HepG2 (cell line): ENCODE measurements at regions not wholly inside any gene's neighbourhood (a gene's known extent, or its start where the extent isn't known, plus 50 kb on each side); places are given as distances from the start of the nearest gene placed in this dataset.

Experiments
- MAX ChIP-seq: IDR thresholded peaks from 2 replicates; pipeline ENCODE4 v1.6.1; 2012; ENCODE audit warnings: inconsistent platforms
- PHF8 ChIP-seq: sonication (generic); formaldehyde crosslinking; IDR thresholded peaks from 2 replicates; pipeline ENCODE4 v1.5.0; 2020; ENCODE audit warnings: missing genetic modification reagents
- RFX5 ChIP-seq: IDR thresholded peaks from 2 replicates; pipeline ENCODE4 v1.6.1; 2011; ENCODE audit warnings: low read depth, low read length, improper control_type of control experiment
- ZNF790 ChIP-seq: sonication (generic); formaldehyde crosslinking; IDR thresholded peaks from 2 replicates; pipeline ENCODE4 v1.8.0; 2022; ENCODE audit warnings: missing genetic modification reagents, mild to moderate bottlenecking, borderline replicate concordance

- no peak for TF ChIP-seq PHF8 (CRISPR knock-in tag)
- no peak for TF ChIP-seq MAX
- no peak for TF ChIP-seq RFX5
- TF ChIP-seq ZNF790 (CRISPR knock-in tag): no peak
These were observed 85.7 kb downstream of the ADRA2C start for GRCh38 chr4:3851881-3852280.
